ENCODE measurements at regions not wholly inside any gene's neighbourhood (a gene's known extent, or its start where the extent isn't known, plus 50 kb on each side); places are given as distances from the start of the nearest gene placed in this dataset.
"Not testable (repeated sequence)": the region's sequence is repeated elsewhere in the genome, so short reads cannot be mapped to it uniquely, and the experiment has no call there.

DNA sequence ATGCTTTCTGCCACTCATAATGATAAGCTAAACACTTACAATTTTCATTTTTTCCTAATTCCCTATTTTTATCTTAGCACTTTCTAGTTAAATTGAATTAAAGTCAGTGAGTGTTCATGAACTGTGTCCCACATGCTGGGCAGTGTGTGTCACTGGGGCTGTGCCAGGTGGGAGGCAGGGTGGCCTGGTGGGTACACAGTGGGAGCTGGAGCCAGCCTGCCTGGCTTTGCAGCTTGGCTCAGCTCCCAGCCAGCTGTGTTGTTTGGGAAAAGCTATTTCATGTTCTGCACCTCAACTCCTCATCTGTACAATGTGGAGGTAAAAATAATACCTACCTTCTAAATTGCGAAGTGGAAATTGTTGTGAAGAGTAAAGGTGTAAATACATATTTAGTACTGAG lies 238.4 kb downstream of the PLA2G4A start:
- Mint-ChIP-seq H3K27me3 (ENCODE audit: low read depth) (no peaks in the 10 kb centered on the region), H3K4me1 (ENCODE audit: low read depth) (no peaks in the 10 kb centered on the region), H3K27ac (no peak overlapping the region), H3K36me3 (ENCODE audit: low read depth) (no peaks in the 10 kb centered on the region), H3K9me3 (ENCODE audit: insufficient read depth) (no peaks in the 10 kb centered on the region), H3K4me3 (no peak overlapping the region)
- CTCF ChIA-PET: no interaction called here
- POLR2A ChIA-PET: no interaction called here
- ATAC-seq: no peak
- no peak for DNase-seq

- ATAC-seq: no peak
- ChIA-PET CTCF (no interaction called here), POLR2A (no interaction called here)
- Mint-ChIP-seq H3K4me3 (no peak overlapping the region), H3K27ac (no peak overlapping the region), H3K27me3 (ENCODE audit: low read depth) (no peaks in the 10 kb centered on the region), H3K4me1 (ENCODE audit: low read depth) (peaks cover 3% of the 10 kb centered on the region), H3K36me3 (ENCODE audit: low read depth) (peaks cover 8% of the 10 kb centered on the region), H3K9me3 (ENCODE audit: insufficient read depth) (no peaks in the 10 kb centered on the region)
- DNase-seq: no peak
Observed at GRCh38 chr1:187070076-187070475, 241.3 kb downstream of the PLA2G4A start.

- DNase-seq (peak; percentile 23), ATAC-seq (peak; percentile 78)
- not testable (repeated sequence) for H3K36me3 Mint-ChIP-seq (ENCODE audit: low read depth); H3K4me1 Mint-ChIP-seq (ENCODE audit: low read depth); H3K27me3 Mint-ChIP-seq (ENCODE audit: low read depth); H3K9me3 Mint-ChIP-seq (ENCODE audit: insufficient read depth)
- Mint-ChIP-seq H3K27ac (peak overlapping the region; percentile 89), H3K4me3 (peak overlapping the region; percentile 69)
- CTCF ChIA-PET: interaction anchor here (0.7 kb wide), 2 partner anchors 156 to 373 kb away, joined by 4 read pairs; no protein-coding TSS in a partner anchor
- POLR2A ChIA-PET: interaction anchor here (0.7 to 1.1 kb wide), 2 partner anchors 8 to 20 kb away, joined by 3 to 5 read pairs; no protein-coding TSS in a partner anchor
Observed at GRCh38 chr1:187072262-187073034, 243.7 kb downstream of the PLA2G4A start.

GRCh38 chr1:187073035-187073560 lies 244.3 kb downstream of the PLA2G4A start:
- not testable (repeated sequence) for H3K27me3 Mint-ChIP-seq (ENCODE audit: low read depth); H3K36me3 Mint-ChIP-seq (ENCODE audit: low read depth); H3K4me1 Mint-ChIP-seq (ENCODE audit: low read depth); H3K9me3 Mint-ChIP-seq (ENCODE audit: insufficient read depth)
- POLR2A ChIA-PET: interaction anchor here (0.7 to 1.1 kb wide), 2 partner anchors 9 to 19 kb away, joined by 3 to 5 read pairs; no protein-coding TSS in a partner anchor
- ATAC-seq (peak; percentile 42), DNase-seq (peak; percentile 37)
- CTCF ChIA-PET: interaction anchor here (0.7 kb wide), 2 partner anchors 156 to 372 kb away, joined by 4 read pairs; no protein-coding TSS in a partner anchor
- H3K27ac Mint-ChIP-seq: peak overlapping the region; percentile 89
- H3K4me3 Mint-ChIP-seq: peak overlapping the region; percentile 69

GRCh38 chr1:187073634-187074245 lies 245.0 kb downstream of the PLA2G4A start:
- POLR2A ChIA-PET: interaction anchor here (1.1 kb wide), 1 partner anchor 9 kb away, joined by 5 read pairs; no protein-coding TSS in a partner anchor
- H3K36me3 Mint-ChIP-seq (ENCODE audit: low read depth); H3K9me3 Mint-ChIP-seq (ENCODE audit: insufficient read depth); ATAC-seq; CTCF ChIA-PET; H3K27me3 Mint-ChIP-seq (ENCODE audit: low read depth); H3K4me1 Mint-ChIP-seq (ENCODE audit: low read depth); DNase-seq: not testable (repeated sequence)
- peak overlapping the region; percentile 69 for H3K4me3 Mint-ChIP-seq
- H3K27ac Mint-ChIP-seq: peak overlapping the region; percentile 89

GRCh38 chr1:187074445-187075048 lies 245.8 kb downstream of the PLA2G4A start:
- H3K4me3 Mint-ChIP-seq: no peak overlapping the region
- peaks cover 8% of the 10 kb centered on the region for H3K36me3 Mint-ChIP-seq (ENCODE audit: low read depth)

DNA sequence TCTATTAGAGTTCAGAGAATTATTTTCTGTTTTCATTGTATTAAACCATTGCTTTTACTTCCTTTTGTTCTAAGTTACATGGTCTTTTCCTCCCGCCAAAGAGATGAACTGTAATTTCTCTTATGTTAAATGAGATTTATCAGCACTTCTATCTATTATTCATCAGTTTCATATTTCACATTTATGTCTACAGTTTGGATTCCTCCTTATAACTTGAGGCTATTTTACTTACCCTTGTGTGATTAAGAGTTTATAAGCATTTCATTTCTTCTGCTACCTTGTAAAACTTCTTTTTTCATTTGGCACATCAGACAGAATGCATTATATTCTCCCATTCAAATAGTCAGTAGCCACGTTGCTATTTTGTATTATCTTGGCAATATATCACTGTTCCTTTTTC lies 248.2 kb downstream of the PLA2G4A start:
- no peak for ATAC-seq
- Mint-ChIP-seq H3K27ac (no peak overlapping the region), H3K4me3 (no peak overlapping the region), H3K27me3 (ENCODE audit: low read depth) (no peaks in the 10 kb centered on the region), H3K9me3 (ENCODE audit: insufficient read depth) (no peaks in the 10 kb centered on the region), H3K4me1 (ENCODE audit: low read depth) (peaks cover 3% of the 10 kb centered on the region), H3K36me3 (ENCODE audit: low read depth) (peaks cover 8% of the 10 kb centered on the region)
- POLR2A ChIA-PET: no interaction called here
- no peak for DNase-seq
- CTCF ChIA-PET: no interaction called here

More at GRCh38 chr1:187074445-187075048, 245.8 kb downstream of the PLA2G4A start:
- no peak for ATAC-seq
- Mint-ChIP-seq H3K27ac (no peak overlapping the region), H3K4me1 (ENCODE audit: low read depth) (peaks cover 3% of the 10 kb centered on the region), H3K9me3 (ENCODE audit: insufficient read depth) (no peaks in the 10 kb centered on the region), H3K27me3 (ENCODE audit: low read depth) (no peaks in the 10 kb centered on the region)
- POLR2A ChIA-PET: no interaction called here
- CTCF ChIA-PET: no interaction called here
- DNase-seq: no peak

GRCh38 chr1:187078321-187078720 lies 249.6 kb downstream of the PLA2G4A start:
- H3K4me1 Mint-ChIP-seq (ENCODE audit: low read depth): peaks cover 1% of the 10 kb centered on the region
- no peak overlapping the region for H3K27ac Mint-ChIP-seq
- peaks cover 7% of the 10 kb centered on the region for H3K36me3 Mint-ChIP-seq (ENCODE audit: low read depth)
- H3K4me3 Mint-ChIP-seq: no peak overlapping the region
- H3K9me3 Mint-ChIP-seq (ENCODE audit: insufficient read depth): no peaks in the 10 kb centered on the region
- ChIA-PET POLR2A (no interaction called here), CTCF (no interaction called here)
- H3K27me3 Mint-ChIP-seq (ENCODE audit: low read depth): no peaks in the 10 kb centered on the region
- ATAC-seq (no peak), DNase-seq (no peak)

DNA sequence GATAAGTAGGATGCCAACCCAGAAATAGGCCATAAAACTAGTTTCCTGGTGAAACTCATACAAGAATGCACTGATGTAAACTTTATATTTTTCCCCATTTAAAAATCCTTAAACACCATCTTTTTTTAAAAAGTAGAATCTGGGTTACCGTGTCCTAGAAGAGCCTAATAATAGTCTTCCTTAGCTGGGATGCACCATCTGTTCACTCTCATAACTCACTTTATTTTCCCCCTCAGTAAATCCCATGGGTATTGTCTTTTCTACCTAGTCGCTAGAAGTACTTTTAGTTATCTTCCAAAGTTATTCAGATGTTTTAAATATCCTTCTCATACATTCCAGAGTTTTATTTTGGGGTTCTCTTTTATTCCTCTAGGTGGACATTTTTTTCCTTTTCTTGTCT lies 250.2 kb downstream of the PLA2G4A start:
- POLR2A ChIA-PET: no interaction called here

GRCh38 chr1:187079330-187079729 lies 250.6 kb downstream of the PLA2G4A start:
- ATAC-seq: no peak
- H3K27me3 Mint-ChIP-seq (ENCODE audit: low read depth): no peaks in the 10 kb centered on the region
- CTCF ChIA-PET: no interaction called here

More for the DNA sequence above, 250.2 kb downstream of the PLA2G4A start:
- Mint-ChIP-seq H3K27ac (no peak overlapping the region), H3K4me3 (no peak overlapping the region), H3K9me3 (ENCODE audit: insufficient read depth) (no peaks in the 10 kb centered on the region), H3K36me3 (ENCODE audit: low read depth) (peaks cover 5% of the 10 kb centered on the region), H3K27me3 (ENCODE audit: low read depth) (no peaks in the 10 kb centered on the region), H3K4me1 (ENCODE audit: low read depth) (no peaks in the 10 kb centered on the region)
- CTCF ChIA-PET: no interaction called here
- ATAC-seq (no peak), DNase-seq (no peak)

DNA sequence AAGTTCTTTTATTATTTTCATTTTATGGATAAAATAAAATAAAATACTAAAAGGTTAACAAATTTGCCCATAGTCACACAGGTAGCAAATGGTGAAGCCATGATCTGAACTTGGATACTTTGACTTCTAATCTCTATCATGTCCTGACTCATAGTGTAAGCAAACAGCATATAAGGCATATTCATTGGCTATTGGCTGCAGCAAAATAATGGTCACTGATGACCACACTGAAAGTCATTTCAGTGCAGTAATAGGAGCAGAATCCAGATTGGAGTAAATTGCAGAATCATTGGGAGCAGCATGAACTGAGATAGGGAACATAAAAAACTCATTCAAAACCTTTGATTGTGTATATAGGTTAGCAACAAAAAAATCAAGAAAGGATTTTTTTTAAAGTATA lies 262.9 kb downstream of the PLA2G4A start:
- Mint-ChIP-seq H3K4me1 (ENCODE audit: low read depth) (peaks cover 11% of the 10 kb centered on the region), H3K27me3 (ENCODE audit: low read depth) (no peaks in the 10 kb centered on the region), H3K36me3 (ENCODE audit: low read depth) (peaks cover 4% of the 10 kb centered on the region), H3K9me3 (ENCODE audit: insufficient read depth) (no peaks in the 10 kb centered on the region), H3K4me3 (no peak overlapping the region), H3K27ac (no peak overlapping the region)
- CTCF ChIA-PET: no interaction called here
- DNase-seq: no peak
- no peak for ATAC-seq
- POLR2A ChIA-PET: no interaction called here

More at GRCh38 chr1:187079330-187079729, 250.6 kb downstream of the PLA2G4A start:
- Mint-ChIP-seq H3K4me1 (ENCODE audit: low read depth) (no peaks in the 10 kb centered on the region), H3K27ac (no peak overlapping the region), H3K4me3 (no peak overlapping the region), H3K9me3 (ENCODE audit: insufficient read depth) (no peaks in the 10 kb centered on the region), H3K36me3 (ENCODE audit: low read depth) (peaks cover 4% of the 10 kb centered on the region)
- no peak for DNase-seq
- POLR2A ChIA-PET: no interaction called here

GRCh38 chr1:187092104-187092503 lies 263.4 kb downstream of the PLA2G4A start:
- H3K4me1 Mint-ChIP-seq (ENCODE audit: low read depth): peaks cover 11% of the 10 kb centered on the region
- no peaks in the 10 kb centered on the region for H3K9me3 Mint-ChIP-seq (ENCODE audit: insufficient read depth)
- CTCF ChIA-PET: no interaction called here
- peak overlapping the region; percentile 32 for H3K27ac Mint-ChIP-seq
- ATAC-seq: peak; percentile 68
- peak overlapping the region; percentile 1 for H3K4me3 Mint-ChIP-seq
- peaks cover 6% of the 10 kb centered on the region for H3K36me3 Mint-ChIP-seq (ENCODE audit: low read depth)
- peak; percentile 42 for DNase-seq
- H3K27me3 Mint-ChIP-seq (ENCODE audit: low read depth): no peaks in the 10 kb centered on the region
- POLR2A ChIA-PET: interaction anchor here (0.7 to 1.0 kb wide), 2 partner anchors 13 to 19 kb away, joined by 3 to 4 read pairs; no protein-coding TSS in a partner anchor
